Caco-2 (cell line): ENCODE measurements at regions not wholly inside any gene's neighbourhood (a gene's known extent, or its start where the extent isn't known, plus 50 kb on each side); places are given as distances from the start of the nearest gene placed in this dataset.

ENCODE experiments used
- BruUV-seq: library from RNA; stranded (reverse); fragments of 400-500 nt; replicated peaks from 2 replicates; lab custom pipeline; 2021; lab: Mats Ljungman, UMichigan
- CTCF ChIA-PET: fragments of 300-600 bp; sonication (Branson Sonifier 250); formaldehyde crosslinking; loops from one replicate; lab custom pipeline; 2022; ENCODE audit warnings: antibody characterized with exemption; lab: Charles Lee
- POLR2A ChIA-PET: fragments of 300-600 bp; sonication (Branson Sonifier 250); formaldehyde crosslinking; loops from one replicate; lab custom pipeline; 2022; ENCODE audit warnings: antibody characterized with exemption; lab: Charles Lee
- DNase-seq, 2 experiments: peaks; one replicate each; pipeline versions ENCODE4 v3.0.0 to v3.0.0-alpha.2; 2020 to 2022
- H3K27me3 ChIP-seq: replicated peaks from 2 replicates; pipeline ENCODE4 v1.6.0; 2011; ENCODE audit warnings: low read length; ENCODE audit not compliant: control insufficient read depth, insufficient read depth
- H3K36me3 ChIP-seq: 2 replicates; pipeline ENCODE4 v1.5.1; 2011; ENCODE audit warnings: low read length; ENCODE audit not compliant: control insufficient read depth, insufficient read depth
- H3K4me1 ChIP-seq: fragments of 250-450 bp; sonication (Bioruptor Pico); 2 replicates; pipeline ENCODE4 v1.5.1; 2020; ENCODE audit warnings: mild to moderate bottlenecking
- H3K4me3 ChIP-seq: 2 replicates; pipeline ENCODE4 v1.5.1; 2011; ENCODE audit warnings: low read depth, mild to moderate bottlenecking, control low read depth, low read length
- H3K9me3 ChIP-seq: fragments of 250-450 bp; sonication (Bioruptor Pico); 2 replicates; pipeline ENCODE4 v1.5.1; 2020; ENCODE audit warnings: mild to moderate bottlenecking, moderate library complexity
- H3K27ac Mint-ChIP-seq: one replicate; pipeline ENCODE4 v1.8.0; 2022; ENCODE audit warnings: mixed read lengths; ENCODE audit not compliant: unreplicated experiment
- H3K27me3 Mint-ChIP-seq: one replicate; pipeline ENCODE4 v1.8.0; 2022; ENCODE audit warnings: mixed read lengths; ENCODE audit not compliant: insufficient read depth, unreplicated experiment
- H3K36me3 Mint-ChIP-seq: one replicate; pipeline ENCODE4 v1.8.0; 2022; ENCODE audit warnings: mild to moderate bottlenecking, mixed read lengths; ENCODE audit not compliant: insufficient read depth, unreplicated experiment
- H3K4me1 Mint-ChIP-seq: one replicate; pipeline ENCODE4 v1.8.0; 2022; ENCODE audit warnings: low read depth, mixed read lengths; ENCODE audit not compliant: unreplicated experiment
- H3K4me3 Mint-ChIP-seq: one replicate; pipeline ENCODE4 v1.8.0; 2022; ENCODE audit warnings: mild to moderate bottlenecking, moderate library complexity, mixed read lengths; ENCODE audit not compliant: unreplicated experiment
- H3K9me3 Mint-ChIP-seq: one replicate; pipeline ENCODE4 v1.8.0; 2022; ENCODE audit warnings: mixed read lengths; ENCODE audit not compliant: unreplicated experiment
- CTCF ChIP-seq, 2 experiments: fragments of 200-600 bp in 1 of 2; IDR thresholded peaks; 1 replicate in 1 of 2; 2 replicates in 1 of 2; pipeline versions ENCODE4 v1.5.1 to v1.8.0; 2011 to 2022; ENCODE audit warnings: antibody characterized with exemption in 1 of 2, control low read depth in 1 of 2, inconsistent platforms in 1 of 2, low read depth in 1 of 2, low read length in 1 of 2, mild to moderate bottlenecking in 1 of 2, moderate library complexity in 1 of 2; ENCODE audit not compliant: insufficient read depth in 1 of 2, severe bottlenecking in 1 of 2, unreplicated experiment in 1 of 2
- intact Hi-C: fragments of 100-400 bp; cut with micrococcal nuclease; formaldehyde crosslinking; loops from one replicate; pipeline ENCODE4 v1.10.0; 2022; ENCODE audit not compliant: unreplicated experiment

- Histone ChIP-seq H3K27me3 (no peaks in the 10 kb centered on the region), H3K4me1 (no peaks in the 10 kb centered on the region), H3K9me3 (no peaks in the 10 kb centered on the region), H3K4me3 (no peak overlapping the region), H3K36me3 (no peaks in the 10 kb centered on the region)
- H3K36me3 Mint-ChIP-seq: no peaks in the 10 kb centered on the region
- no peak for TF ChIP-seq CTCF (IDR thresholded peaks at IDR 0.05; ENCODE audit: insufficient read depth in 1 of 2, low read depth in 1 of 2, low read length in 1 of 2, severe bottlenecking in 1 of 2, unreplicated experiment in 1 of 2)
- no peaks in the 10 kb centered on the region for H3K9me3 Mint-ChIP-seq
- peaks cover 22% of the 10 kb centered on the region for H3K27me3 Mint-ChIP-seq
- no peaks in the 10 kb centered on the region for H3K4me1 Mint-ChIP-seq
- POLR2A ChIA-PET: no interaction called here
- H3K4me3 Mint-ChIP-seq: no peak overlapping the region
- intact Hi-C loops: no loop called here
- CTCF ChIA-PET: interaction anchor here (0.5 kb wide), 1 partner anchor 205 kb away, joined by 3 read pairs; no protein-coding TSS in a partner anchor
- BruUV-seq: no TSS peak
- H3K27ac Mint-ChIP-seq: no peak overlapping the region
- DNase-seq: no peak
These were observed 223.7 kb upstream of the ADARB2 start for GRCh38 chr10:1960982-1961381.

GRCh38 chr10:1957057-1957456 is 219.7 kb upstream of the ADARB2 start:
- Mint-ChIP-seq H3K9me3 (no peaks in the 10 kb centered on the region), H3K36me3 (no peaks in the 10 kb centered on the region), H3K4me1 (no peaks in the 10 kb centered on the region), H3K27ac (no peak overlapping the region), H3K4me3 (no peak overlapping the region), H3K27me3 (peaks cover 15% of the 10 kb centered on the region)
- Histone ChIP-seq H3K4me1 (no peaks in the 10 kb centered on the region), H3K4me3 (no peak overlapping the region), H3K36me3 (no peaks in the 10 kb centered on the region), H3K9me3 (no peaks in the 10 kb centered on the region), H3K27me3 (no peaks in the 10 kb centered on the region)
- no peak for DNase-seq
- ChIA-PET POLR2A (no interaction called here), CTCF (no interaction called here)
- BruUV-seq: no TSS peak
- intact Hi-C loops: no loop called here
- no peak for TF ChIP-seq CTCF (IDR thresholded peaks at IDR 0.05; ENCODE audit: insufficient read depth in 1 of 2, low read depth in 1 of 2, low read length in 1 of 2, severe bottlenecking in 1 of 2, unreplicated experiment in 1 of 2)

- ChIA-PET POLR2A (no interaction called here), CTCF (no interaction called here)
- H3K9me3 Mint-ChIP-seq: no peaks in the 10 kb centered on the region
- H3K4me3 ChIP-seq: no peak overlapping the region
- no peaks in the 10 kb centered on the region for H3K36me3 ChIP-seq
- intact Hi-C loops: no loop called here
- peaks cover 15% of the 10 kb centered on the region for H3K27me3 Mint-ChIP-seq
- no peaks in the 10 kb centered on the region for H3K4me1 Mint-ChIP-seq
- no peak overlapping the region for H3K27ac Mint-ChIP-seq
- no peaks in the 10 kb centered on the region for H3K9me3 ChIP-seq
- no peak for TF ChIP-seq CTCF (IDR thresholded peaks at IDR 0.05; ENCODE audit: insufficient read depth in 1 of 2, low read depth in 1 of 2, low read length in 1 of 2, severe bottlenecking in 1 of 2, unreplicated experiment in 1 of 2)
- no peak overlapping the region for H3K4me3 Mint-ChIP-seq
- BruUV-seq: no TSS peak
- no peaks in the 10 kb centered on the region for H3K4me1 ChIP-seq
- H3K36me3 Mint-ChIP-seq: no peaks in the 10 kb centered on the region
- no peak for DNase-seq
- no peaks in the 10 kb centered on the region for H3K27me3 ChIP-seq
These were observed 217.0 kb upstream of the ADARB2 start for GRCh38 chr10:1954300-1954699.
